Endothelial cell of umbilical vein (primary cell): ENCODE measurements at regions not wholly inside any gene's neighbourhood (a gene's known extent, or its start where the extent isn't known, plus 50 kb on each side); places are given as distances from the start of the nearest gene placed in this dataset.

ENCODE experiments used
- BruUV-seq: library from RNA; stranded (reverse); fragments of 400-500 nt; replicated peaks from 2 replicates; lab custom pipeline; 2021; lab: Mats Ljungman, UMichigan
- CTCF ChIA-PET: fragments of 300-600, 350-600 bp; sonication (Branson Sonifier 250); formaldehyde crosslinking; loops from one replicate; lab custom pipeline; 2021; ENCODE audit warnings: antibody characterized with exemption, inconsistent platforms; lab: Charles Lee
- POLR2A ChIA-PET: fragments of 300-600, 350-600 bp; sonication (Branson Sonifier 250); formaldehyde crosslinking; loops from one replicate; lab custom pipeline; 2021; ENCODE audit warnings: antibody characterized with exemption, inconsistent platforms; lab: Charles Lee
- DNase-seq: peaks from one replicate; pipeline ENCODE4 v3.0.0-alpha.2; 2011; ENCODE audit warnings: low read depth, low spot score
- FAIRE-seq: peaks from 2 replicates; lab custom pipeline; 2011; peaks lifted over from hg19 to GRCh38; lab: Jason Lieb, UNC
- H2AFZ ChIP-seq: 2 replicates; pipeline ENCODE4 v1.6.0; 2012; ENCODE audit warnings: low read depth, low read length, control low read depth, inconsistent platforms
- H3K27ac ChIP-seq: 2 replicates; pipeline ENCODE4 v1.5.1; 2011; ENCODE audit warnings: low read depth, mild to moderate bottlenecking, control low read depth, low read length, moderate library complexity; ENCODE audit not compliant: insufficient read depth
- H3K27me3 ChIP-seq, 2 experiments: 2 replicates each; pipeline versions ENCODE4 v1.6.0 to v1.6.1; 2011; ENCODE audit warnings: low read length in 2 of 2, mixed read lengths in 1 of 2; ENCODE audit not compliant: control insufficient read depth in 2 of 2, insufficient read depth in 2 of 2
- H3K36me3 ChIP-seq, 2 experiments: 2 replicates in 1 of 2; 3 replicates in 1 of 2; pipeline ENCODE4 v1.5.1; 2011; ENCODE audit warnings: low read length in 2 of 2, mild to moderate bottlenecking in 1 of 2, moderate library complexity in 1 of 2; ENCODE audit not compliant: control insufficient read depth in 2 of 2, insufficient read depth in 2 of 2; ENCODE audit errors: extremely low read depth in 1 of 2
- H3K4me1 ChIP-seq: 3 replicates; pipeline ENCODE4 v1.5.1; 2011; ENCODE audit warnings: mild to moderate bottlenecking, low read length; ENCODE audit not compliant: control insufficient read depth, insufficient read depth; ENCODE audit errors: extremely low read depth
- H3K4me2 ChIP-seq: 2 replicates; pipeline ENCODE4 v1.6.1; 2011; ENCODE audit warnings: low read length, control low read depth, mixed read lengths; ENCODE audit not compliant: insufficient read depth
- H3K4me3 ChIP-seq, 3 experiments: fragments of 200-600 bp in 1 of 3; sonication (generic), shearing (Covaris generic) in 1 of 3; replicated peaks in 1 of 3; 2 replicates each; pipeline ENCODE4 v1.5.1; 2011 to 2016; ENCODE audit warnings: control low read depth in 3 of 3, low read length in 3 of 3, mild to moderate bottlenecking in 2 of 3, inconsistent platforms in 1 of 3, low read depth in 1 of 3, moderate library complexity in 1 of 3; ENCODE audit not compliant: insufficient read depth in 1 of 3
- H3K79me2 ChIP-seq: 2 replicates; pipeline ENCODE4 v1.6.0; 2012; ENCODE audit warnings: low read length, inconsistent platforms; ENCODE audit not compliant: control insufficient read depth, insufficient read depth
- H3K9ac ChIP-seq: replicated peaks from 2 replicates; pipeline ENCODE3; 2011; ENCODE audit warnings: low read length, control low read depth; ENCODE audit not compliant: insufficient read depth; ENCODE audit errors: extremely low read depth
- H3K9me1 ChIP-seq: replicated peaks from 3 replicates; pipeline ENCODE4 v1.6.0; 2011; ENCODE audit warnings: mild to moderate bottlenecking, low read length; ENCODE audit not compliant: control insufficient read depth, insufficient read depth; ENCODE audit errors: extremely low read depth
- H3K9me3 ChIP-seq: replicated peaks from 2 replicates; pipeline ENCODE4 v1.5.1; 2012; ENCODE audit warnings: low read length, inconsistent platforms; ENCODE audit not compliant: control insufficient read depth, insufficient read depth
- H4K20me1 ChIP-seq: replicated peaks from 2 replicates; pipeline ENCODE3; 2011; ENCODE audit warnings: mild to moderate bottlenecking, low read length; ENCODE audit not compliant: control insufficient read depth, insufficient read depth; ENCODE audit errors: extremely low read depth
- EZH2 ChIP-seq: IDR thresholded peaks from 2 replicates; pipeline ENCODE4 v1.6.1; 2012; ENCODE audit warnings: borderline replicate concordance, low read depth, mild to moderate bottlenecking, moderate library complexity, low read length, inconsistent platforms; ENCODE audit not compliant: severe bottlenecking
- FOS ChIP-seq: IDR thresholded peaks from 2 replicates; pipeline ENCODE4 v1.6.1; 2011; ENCODE audit warnings: mild to moderate bottlenecking, low read length, moderate library complexity, borderline replicate concordance; ENCODE audit not compliant: insufficient read depth
- GATA2 ChIP-seq: IDR thresholded peaks from 2 replicates; pipeline ENCODE4 v1.7.0; 2011; ENCODE audit warnings: low read depth, mild to moderate bottlenecking, moderate library complexity, mixed read lengths, low read length; ENCODE audit not compliant: insufficient read length, insufficient read depth
- JUN ChIP-seq: IDR thresholded peaks from 2 replicates; pipeline ENCODE4 v1.6.1; 2011; ENCODE audit warnings: borderline replicate concordance, low read depth; ENCODE audit not compliant: insufficient read length, insufficient read depth
- MYC ChIP-seq: IDR thresholded peaks from one replicate; pipeline ENCODE4 v1.6.1; 2011; ENCODE audit warnings: mild to moderate bottlenecking, low read depth, low read length
- POLR2AphosphoS5 ChIP-seq: IDR thresholded peaks from 2 replicates; pipeline ENCODE4 v1.6.1; 2012; ENCODE audit warnings: low read depth, mild to moderate bottlenecking, control low read depth, low read length, moderate library complexity; ENCODE audit not compliant: insufficient read depth
- dilution Hi-C: fragments of 300-500 bp; cut with MboI; formaldehyde crosslinking; loops from one replicate; pipeline ENCODE4 v1.15.0; 2019; ENCODE audit warnings: low sequenced_read_pairs; ENCODE audit not compliant: extremely low pct_ligation_motif_present
- intact Hi-C: fragments of 100-400 bp; cut with micrococcal nuclease; formaldehyde crosslinking; loops from one replicate; pipeline ENCODE4 v1.10.0; 2022
- TF ChIP-seq, protein P1 (sequence below): IDR thresholded peaks from 2 replicates; pipeline ENCODE4 v1.6.1; 2011; ENCODE audit not compliant: insufficient read depth, insufficient read length
- TF ChIP-seq, protein P2 (sequence below), 2 donors: IDR thresholded peaks; 1 replicate in 1 of 2; 2 replicates in 1 of 2; pipeline ENCODE4 v1.5.1; 2011; ENCODE audit warnings: low read length in 2 of 2, mild to moderate bottlenecking in 2 of 2, moderate library complexity in 2 of 2, control low read depth in 1 of 2, inconsistent platforms in 1 of 2, low read depth in 1 of 2; ENCODE audit not compliant: insufficient read depth in 1 of 2; ENCODE audit errors: extremely low read depth in 1 of 2

DNA sequence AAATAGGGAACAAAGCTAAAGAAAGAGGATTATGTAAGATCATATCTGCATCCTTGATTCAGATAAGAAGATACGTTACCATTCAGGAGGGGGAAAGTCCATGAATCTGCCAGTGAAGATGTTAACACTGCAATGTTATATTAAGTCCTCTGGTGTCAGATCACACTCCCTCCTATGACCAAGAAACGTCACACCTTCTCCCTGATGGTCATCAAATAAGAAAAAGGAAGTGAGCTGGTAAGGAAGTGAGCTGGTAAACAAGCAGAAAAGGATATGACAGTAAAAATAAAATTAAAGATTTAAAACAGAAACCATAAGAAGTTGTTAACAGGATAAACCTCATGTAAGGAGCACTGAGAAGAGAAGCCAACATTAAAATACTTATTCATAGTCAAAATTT lies 340.2 kb downstream of the SEC23A start:
- peak; percentile 38 for FAIRE-seq
- H3K4me2 ChIP-seq, result peak overlapping the region; percentile 35
- TF ChIP-seq FOS, result no peak
- TF ChIP-seq EZH2, result no peak
- TF ChIP-seq, protein P1, sequence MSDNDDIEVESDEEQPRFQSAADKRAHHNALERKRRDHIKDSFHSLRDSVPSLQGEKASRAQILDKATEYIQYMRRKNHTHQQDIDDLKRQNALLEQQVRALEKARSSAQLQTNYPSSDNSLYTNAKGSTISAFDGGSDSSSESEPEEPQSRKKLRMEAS, result no peak
- TF ChIP-seq MYC, result no peak
- no peak for TF ChIP-seq POLR2AphosphoS5
- no peak for TF ChIP-seq GATA2
- no peak for TF ChIP-seq JUN
- TF ChIP-seq, protein P2, sequence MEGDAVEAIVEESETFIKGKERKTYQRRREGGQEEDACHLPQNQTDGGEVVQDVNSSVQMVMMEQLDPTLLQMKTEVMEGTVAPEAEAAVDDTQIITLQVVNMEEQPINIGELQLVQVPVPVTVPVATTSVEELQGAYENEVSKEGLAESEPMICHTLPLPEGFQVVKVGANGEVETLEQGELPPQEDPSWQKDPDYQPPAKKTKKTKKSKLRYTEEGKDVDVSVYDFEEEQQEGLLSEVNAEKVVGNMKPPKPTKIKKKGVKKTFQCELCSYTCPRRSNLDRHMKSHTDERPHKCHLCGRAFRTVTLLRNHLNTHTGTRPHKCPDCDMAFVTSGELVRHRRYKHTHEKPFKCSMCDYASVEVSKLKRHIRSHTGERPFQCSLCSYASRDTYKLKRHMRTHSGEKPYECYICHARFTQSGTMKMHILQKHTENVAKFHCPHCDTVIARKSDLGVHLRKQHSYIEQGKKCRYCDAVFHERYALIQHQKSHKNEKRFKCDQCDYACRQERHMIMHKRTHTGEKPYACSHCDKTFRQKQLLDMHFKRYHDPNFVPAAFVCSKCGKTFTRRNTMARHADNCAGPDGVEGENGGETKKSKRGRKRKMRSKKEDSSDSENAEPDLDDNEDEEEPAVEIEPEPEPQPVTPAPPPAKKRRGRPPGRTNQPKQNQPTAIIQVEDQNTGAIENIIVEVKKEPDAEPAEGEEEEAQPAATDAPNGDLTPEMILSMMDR (IDR thresholded peaks at IDR 0.05; ENCODE audit: extremely low read depth in 1 of 2, insufficient read depth in 1 of 2, low read depth in 1 of 2, low read length in 2 of 2), result no peak
- CTCF ChIA-PET, result interaction anchor here (0.9 to 2.4 kb wide), 3 partner anchors 13 to 41 kb away, joined by 3 to 6 read pairs (median 4); no protein-coding TSS in a partner anchor
- POLR2A ChIA-PET, result no interaction called here
- H3K9me1 ChIP-seq, result no peaks in the 10 kb centered on the region
- H3K9ac ChIP-seq, result no peak overlapping the region
- H3K36me3 ChIP-seq, result no peaks in the 10 kb centered on the region
- no peaks in the 10 kb centered on the region for H4K20me1 ChIP-seq
- peak overlapping the region; percentile 10 for H2AFZ ChIP-seq
- no peaks in the 10 kb centered on the region for H3K9me3 ChIP-seq
- intact Hi-C loops (no loop called here), dilution Hi-C loops (no loop called here)
- H3K4me3 ChIP-seq, result no peak overlapping the region
- H3K27ac ChIP-seq, result peak overlapping the region; percentile 12
- H3K4me1 ChIP-seq, result peaks cover 9% of the 10 kb centered on the region
- H3K27me3 ChIP-seq, result no peaks in the 10 kb centered on the region
- peak; percentile 31 for DNase-seq
- BruUV-seq, result no TSS peak
- H3K79me2 ChIP-seq, result no peaks in the 10 kb centered on the region
